HCT116 (cell line): ENCODE measurements at regions not wholly inside any gene's neighbourhood (a gene's known extent, or its start where the extent isn't known, plus 50 kb on each side); places are given as distances from the start of the nearest gene placed in this dataset.

Experiments used
- ATAC-seq: fragments of 200-7000 bp; cut with Tn5 transposase; 2 replicates; pipeline ENCODE4 v1.9.1; 2020; ENCODE audit warnings: mild to moderate bottlenecking, moderate library complexity
- BruUV-seq: library from RNA; stranded (reverse); fragments of 400-500 nt; replicated peaks from 2 replicates; lab custom pipeline; 2021; lab: Mats Ljungman, UMichigan
- CTCF ChIA-PET: fragments of 300-600 bp; sonication (Branson Sonifier 250); formaldehyde crosslinking; loops from one replicate; lab custom pipeline; 2021; ENCODE audit warnings: antibody characterized with exemption; lab: Charles Lee
- POLR2A ChIA-PET: fragments of 300-600, 350-600 bp; sonication (Branson Sonifier 250); formaldehyde crosslinking; loops from one replicate; lab custom pipeline; 2021; ENCODE audit warnings: antibody characterized with exemption; lab: Charles Lee
- RAD21 ChIA-PET, 2 experiments: fragments of 300-600 bp; sonication (Branson Sonifier 250); formaldehyde crosslinking; loops; one replicate each; lab custom pipeline; 2023; ENCODE audit warnings: low total read pairs in 2 of 2; ENCODE audit not compliant: uncharacterized antibody in 2 of 2, unreplicated experiment in 2 of 2, low non-redundant PET in 1 of 2; lab: Charles Lee
- DNase-seq: peaks from one replicate; pipeline ENCODE4 v3.0.0-alpha.2; 2010; ENCODE audit warnings: low read depth, low spot score
- H2AFZ ChIP-seq: fragments of 200-600 bp; shearing (Covaris generic), sonication (generic); 2 replicates; pipeline ENCODE4 v1.6.1; 2017; ENCODE audit warnings: low read depth, mixed run types, mixed read lengths, antibody characterized with exemption, low read length; ENCODE audit not compliant: poor library complexity, severe bottlenecking
- H3K27ac ChIP-seq: 2 replicates; pipeline ENCODE4 v1.5.1; 2012; ENCODE audit warnings: low read depth, low read length
- H3K27me3 ChIP-seq: fragments of 200-600 bp; sonication (generic); 2 replicates; pipeline ENCODE4 v1.6.1; 2016; ENCODE audit warnings: mixed run types, low read length, mixed read lengths; ENCODE audit not compliant: insufficient read depth
- H3K36me3 ChIP-seq, 2 experiments: fragments of 200-500 bp in 1 of 2; fragments of 200-600 bp in 1 of 2; sonication (Bioruptor generic) in 1 of 2; sonication (generic) in 1 of 2; 2 replicates each; pipeline versions ENCODE4 v1.5.1 to v1.6.1; 2014 to 2016; ENCODE audit warnings: low read length in 2 of 2, inconsistent platforms in 1 of 2, mixed read lengths in 1 of 2, mixed run types in 1 of 2; ENCODE audit not compliant: insufficient read depth in 2 of 2, control insufficient read depth in 1 of 2
- H3K4me1 ChIP-seq, 2 experiments: fragments of 200-600 bp in 1 of 2; sonication (generic) in 1 of 2; 2 replicates each; pipeline versions ENCODE4 v1.5.1 to v1.6.1; 2012 to 2017; ENCODE audit warnings: low read length in 2 of 2, inconsistent platforms in 1 of 2, mild to moderate bottlenecking in 1 of 2, mixed read lengths in 1 of 2, mixed run types in 1 of 2, moderate library complexity in 1 of 2; ENCODE audit not compliant: insufficient read depth in 2 of 2, control insufficient read depth in 1 of 2
- H3K4me2 ChIP-seq: fragments of 200-600 bp; sonication (generic); 2 replicates; pipeline ENCODE4 v1.6.1; 2017; ENCODE audit warnings: mixed run types, low read length, mixed read lengths
- H3K4me3 ChIP-seq, 2 experiments: fragments of 200-600 bp in 1 of 2; sonication (generic) in 1 of 2; replicated peaks in 1 of 2; 2 replicates each; pipeline ENCODE4 v1.5.1; 2011 to 2016; ENCODE audit warnings: low read length in 2 of 2, control low read depth in 1 of 2, low read depth in 1 of 2, mild to moderate bottlenecking in 1 of 2, mixed read lengths in 1 of 2, mixed run types in 1 of 2
- H3K79me2 ChIP-seq: fragments of 200-600 bp; sonication (generic); 2 replicates; pipeline ENCODE4 v1.6.1; 2017; ENCODE audit warnings: mild to moderate bottlenecking, mixed run types, low read length, moderate library complexity, mixed read lengths; ENCODE audit not compliant: insufficient read depth
- H3K9ac ChIP-seq: fragments of 200-600 bp; sonication (generic); 2 replicates; pipeline ENCODE4 v1.6.1; 2016; ENCODE audit warnings: low read length, mixed read lengths
- H3K9me2 ChIP-seq: fragments of 200-600 bp; sonication (generic), shearing (Covaris generic); 2 replicates; pipeline ENCODE4 v1.6.1; 2017; ENCODE audit warnings: mixed run types, mild to moderate bottlenecking, moderate library complexity; ENCODE audit not compliant: insufficient read depth
- H3K9me3 ChIP-seq, 2 experiments: fragments of 200-500 bp in 1 of 2; fragments of 200-600 bp in 1 of 2; sonication (Bioruptor generic) in 1 of 2; sonication (generic) in 1 of 2; 2 replicates each; pipeline ENCODE4 v1.6.1; 2014 to 2017; ENCODE audit warnings: low read length in 2 of 2, mixed read lengths in 2 of 2, inconsistent platforms in 1 of 2, low read depth in 1 of 2, mild to moderate bottlenecking in 1 of 2, mixed run types in 1 of 2, moderate library complexity in 1 of 2; ENCODE audit not compliant: control insufficient read depth in 1 of 2, insufficient read depth in 1 of 2
- H4K20me1 ChIP-seq: fragments of 200-600 bp; sonication (generic), shearing (Covaris generic); 2 replicates; pipeline ENCODE4 v1.6.1; 2017; ENCODE audit warnings: mixed run types, mild to moderate bottlenecking, moderate library complexity; ENCODE audit not compliant: insufficient read depth
- CBX3 ChIP-seq: IDR thresholded peaks from 2 replicates; pipeline ENCODE4 v1.6.1; 2012; ENCODE audit warnings: low read depth
- CEBPB ChIP-seq: IDR thresholded peaks from 2 replicates; pipeline ENCODE4 v1.6.1; 2012; ENCODE audit warnings: low read depth
- EZH2 ChIP-seq: fragments of 200-600 bp; sonication (generic); IDR thresholded peaks from 2 replicates; pipeline ENCODE4 v1.6.1; 2017; ENCODE audit warnings: antibody characterized with exemption, mixed run types
- FOSL1 ChIP-seq: IDR thresholded peaks from 2 replicates; pipeline ENCODE4 v1.6.1; 2012; ENCODE audit warnings: low read depth
- RAD21 ChIP-seq: IDR thresholded peaks from 2 replicates; pipeline ENCODE4 v1.6.1; 2012; ENCODE audit warnings: low read depth, mild to moderate bottlenecking
- SP1 ChIP-seq: IDR thresholded peaks from 2 replicates; pipeline ENCODE4 v1.6.1; 2012; ENCODE audit warnings: low read depth
- SRF ChIP-seq: IDR thresholded peaks from 2 replicates; pipeline ENCODE4 v1.6.1; 2012; ENCODE audit warnings: low read depth
- YY1 ChIP-seq: IDR thresholded peaks from 2 replicates; pipeline ENCODE4 v1.6.1; 2011; ENCODE audit warnings: low read length, low read depth, moderate library complexity, mild to moderate bottlenecking; ENCODE audit not compliant: insufficient replicate concordance; ENCODE audit errors: extremely low read depth
- intact Hi-C: fragments of 100-400 bp; cut with micrococcal nuclease; formaldehyde crosslinking; loops from 2 replicates; pipeline ENCODE4 v1.10.0; 2022
- TF ChIP-seq, protein P1 (sequence below): IDR thresholded peaks from 2 replicates; pipeline ENCODE4 v1.6.1; 2012
- TF ChIP-seq, protein P2 (sequence below): IDR thresholded peaks from 2 replicates; pipeline ENCODE4 v1.6.1; 2012; ENCODE audit warnings: low read depth
- TF ChIP-seq, protein P3 (sequence below): IDR thresholded peaks from 2 replicates; pipeline ENCODE4 v1.6.1; 2012

DNA sequence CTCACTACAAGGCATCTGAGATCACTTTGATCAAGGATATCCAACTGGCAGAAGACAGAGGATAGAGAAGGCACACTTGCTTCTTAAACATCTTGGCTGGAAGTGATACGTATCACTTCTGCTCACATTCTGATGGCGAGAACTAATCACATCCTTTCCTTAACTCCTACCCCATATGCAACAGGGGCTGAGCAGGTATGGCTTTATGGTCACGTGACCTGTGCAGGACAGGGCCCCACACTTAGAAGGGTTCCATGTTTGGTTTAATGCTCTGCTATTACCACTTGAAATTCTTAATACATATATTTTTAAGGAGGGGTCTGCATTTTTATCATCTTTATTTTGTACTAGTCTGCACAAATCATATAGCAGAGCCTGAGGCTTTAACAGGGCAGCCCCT, 177.3 kb downstream of the SLC15A5 start:
- Histone ChIP-seq H3K36me3 (no peaks in the 10 kb centered on the region), H3K4me3 (no peak overlapping the region), H3K27ac (no peak overlapping the region), H3K4me1 (no peaks in the 10 kb centered on the region), H3K9me3 (peaks cover 0 to 3% of the 10 kb centered on the region in 2 experiments; a peak in 1 of 4 replicates), H3K79me2 (no peaks in the 10 kb centered on the region), H3K27me3 (no peaks in the 10 kb centered on the region), H3K9me2 (no peaks in the 10 kb centered on the region), H3K9ac (no peak overlapping the region), H2AFZ (no peak overlapping the region), H3K4me2 (no peak overlapping the region), H4K20me1 (no peaks in the 10 kb centered on the region)
- intact Hi-C loops = no loop called here
- ChIA-PET POLR2A (no interaction called here), RAD21 (no interaction called here), CTCF (no interaction called here)
- BruUV-seq = no TSS peak
- ATAC-seq (no peak), DNase-seq (no peak)
- TF ChIP-seq RAD21 (no peak), CBX3 (no peak), CEBPB (no peak), YY1 (no peak), SRF (no peak), SP1 (no peak), FOSL1 (no peak), EZH2 (no peak)
- TF ChIP-seq, protein P1, sequence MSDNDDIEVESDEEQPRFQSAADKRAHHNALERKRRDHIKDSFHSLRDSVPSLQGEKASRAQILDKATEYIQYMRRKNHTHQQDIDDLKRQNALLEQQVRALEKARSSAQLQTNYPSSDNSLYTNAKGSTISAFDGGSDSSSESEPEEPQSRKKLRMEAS = no peak
- TF ChIP-seq, protein P2, sequence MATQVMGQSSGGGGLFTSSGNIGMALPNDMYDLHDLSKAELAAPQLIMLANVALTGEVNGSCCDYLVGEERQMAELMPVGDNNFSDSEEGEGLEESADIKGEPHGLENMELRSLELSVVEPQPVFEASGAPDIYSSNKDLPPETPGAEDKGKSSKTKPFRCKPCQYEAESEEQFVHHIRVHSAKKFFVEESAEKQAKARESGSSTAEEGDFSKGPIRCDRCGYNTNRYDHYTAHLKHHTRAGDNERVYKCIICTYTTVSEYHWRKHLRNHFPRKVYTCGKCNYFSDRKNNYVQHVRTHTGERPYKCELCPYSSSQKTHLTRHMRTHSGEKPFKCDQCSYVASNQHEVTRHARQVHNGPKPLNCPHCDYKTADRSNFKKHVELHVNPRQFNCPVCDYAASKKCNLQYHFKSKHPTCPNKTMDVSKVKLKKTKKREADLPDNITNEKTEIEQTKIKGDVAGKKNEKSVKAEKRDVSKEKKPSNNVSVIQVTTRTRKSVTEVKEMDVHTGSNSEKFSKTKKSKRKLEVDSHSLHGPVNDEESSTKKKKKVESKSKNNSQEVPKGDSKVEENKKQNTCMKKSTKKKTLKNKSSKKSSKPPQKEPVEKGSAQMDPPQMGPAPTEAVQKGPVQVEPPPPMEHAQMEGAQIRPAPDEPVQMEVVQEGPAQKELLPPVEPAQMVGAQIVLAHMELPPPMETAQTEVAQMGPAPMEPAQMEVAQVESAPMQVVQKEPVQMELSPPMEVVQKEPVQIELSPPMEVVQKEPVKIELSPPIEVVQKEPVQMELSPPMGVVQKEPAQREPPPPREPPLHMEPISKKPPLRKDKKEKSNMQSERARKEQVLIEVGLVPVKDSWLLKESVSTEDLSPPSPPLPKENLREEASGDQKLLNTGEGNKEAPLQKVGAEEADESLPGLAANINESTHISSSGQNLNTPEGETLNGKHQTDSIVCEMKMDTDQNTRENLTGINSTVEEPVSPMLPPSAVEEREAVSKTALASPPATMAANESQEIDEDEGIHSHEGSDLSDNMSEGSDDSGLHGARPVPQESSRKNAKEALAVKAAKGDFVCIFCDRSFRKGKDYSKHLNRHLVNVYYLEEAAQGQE = no peak
- TF ChIP-seq, protein P3, sequence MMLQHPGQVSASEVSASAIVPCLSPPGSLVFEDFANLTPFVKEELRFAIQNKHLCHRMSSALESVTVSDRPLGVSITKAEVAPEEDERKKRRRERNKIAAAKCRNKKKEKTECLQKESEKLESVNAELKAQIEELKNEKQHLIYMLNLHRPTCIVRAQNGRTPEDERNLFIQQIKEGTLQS = no peak
